ENCODE measurements at regions not wholly inside any gene's neighbourhood (a gene's known extent, or its start where the extent isn't known, plus 50 kb on each side); places are given as distances from the start of the nearest gene placed in this dataset.

- Mint-ChIP-seq H3K36me3 (no peaks in the 10 kb centered on the region), H3K4me3 (no peak overlapping the region), H3K4me1 (peaks cover 43% of the 10 kb centered on the region), H3K27me3 (no peaks in the 10 kb centered on the region), H3K27ac (no peak overlapping the region), H3K9me3 (no peaks in the 10 kb centered on the region)
Observed at GRCh38 chr2:48109491-48110204, 203.3 kb upstream of the FBXO11 start.

GRCh38 chr2:48110492-48110891, 204.0 kb upstream of the FOXN2 start:
- H3K9me3 Mint-ChIP-seq = no peaks in the 10 kb centered on the region
- no peaks in the 10 kb centered on the region for H3K36me3 Mint-ChIP-seq
- H3K4me3 Mint-ChIP-seq = peak overlapping the region; percentile 92
- H3K27me3 Mint-ChIP-seq = no peaks in the 10 kb centered on the region
- peaks cover 49% of the 10 kb centered on the region for H3K4me1 Mint-ChIP-seq
- H3K27ac Mint-ChIP-seq = no peak overlapping the region

GRCh38 chr2:48112911-48113680, 201.4 kb upstream of the FOXN2 start:
- Mint-ChIP-seq H3K9me3 (no peaks in the 10 kb centered on the region), H3K4me1 (peaks cover 37% of the 10 kb centered on the region), H3K27ac (peak overlapping the region; percentile 84), H3K36me3 (no peaks in the 10 kb centered on the region), H3K4me3 (no peak overlapping the region), H3K27me3 (no peaks in the 10 kb centered on the region)

- no peaks in the 10 kb centered on the region for H3K27me3 Mint-ChIP-seq
- H3K27ac Mint-ChIP-seq = peak overlapping the region; percentile 84
- H3K9me3 Mint-ChIP-seq = no peaks in the 10 kb centered on the region
- H3K4me3 Mint-ChIP-seq = no peak overlapping the region
- no peaks in the 10 kb centered on the region for H3K36me3 Mint-ChIP-seq
- H3K4me1 Mint-ChIP-seq = peaks cover 37% of the 10 kb centered on the region
Observed at GRCh38 chr2:48113767-48114166, 200.7 kb upstream of the FOXN2 start.

- Mint-ChIP-seq H3K4me1 (peaks cover 37% of the 10 kb centered on the region), H3K4me3 (no peak overlapping the region), H3K36me3 (no peaks in the 10 kb centered on the region), H3K27ac (peak overlapping the region; percentile 84), H3K9me3 (no peaks in the 10 kb centered on the region), H3K27me3 (no peaks in the 10 kb centered on the region)
Observed at GRCh38 chr2:48114256-48114655, 200.2 kb upstream of the FOXN2 start.

GRCh38 chr2:48116497-48116896, 198.0 kb upstream of the FOXN2 start:
- Mint-ChIP-seq H3K27ac (no peak overlapping the region), H3K4me3 (no peak overlapping the region), H3K4me1 (peaks cover 37% of the 10 kb centered on the region), H3K36me3 (no peaks in the 10 kb centered on the region), H3K9me3 (no peaks in the 10 kb centered on the region), H3K27me3 (no peaks in the 10 kb centered on the region)

- Mint-ChIP-seq H3K9me3 (no peaks in the 10 kb centered on the region), H3K4me1 (peaks cover 37% of the 10 kb centered on the region), H3K4me3 (no peak overlapping the region), H3K36me3 (no peaks in the 10 kb centered on the region), H3K27me3 (no peaks in the 10 kb centered on the region), H3K27ac (no peak overlapping the region)
Observed at GRCh38 chr2:48118895-48119294, 195.6 kb upstream of the FOXN2 start.

- H3K9me3 Mint-ChIP-seq = no peaks in the 10 kb centered on the region
- no peak overlapping the region for H3K27ac Mint-ChIP-seq
- no peaks in the 10 kb centered on the region for H3K27me3 Mint-ChIP-seq
- H3K4me3 Mint-ChIP-seq = no peak overlapping the region
- H3K4me1 Mint-ChIP-seq = peaks cover 25% of the 10 kb centered on the region
- H3K36me3 Mint-ChIP-seq = no peaks in the 10 kb centered on the region
Observed at GRCh38 chr2:48120112-48120511, 194.4 kb upstream of the FOXN2 start.

GRCh38 chr2:48120759-48121242, 193.7 kb upstream of the FOXN2 start:
- Mint-ChIP-seq H3K4me3 (no peak overlapping the region), H3K4me1 (peaks cover 23% of the 10 kb centered on the region), H3K27ac (no peak overlapping the region), H3K27me3 (no peaks in the 10 kb centered on the region), H3K36me3 (no peaks in the 10 kb centered on the region), H3K9me3 (no peaks in the 10 kb centered on the region)

- Mint-ChIP-seq H3K4me1 (peaks cover 23% of the 10 kb centered on the region), H3K27ac (no peak overlapping the region), H3K27me3 (no peaks in the 10 kb centered on the region), H3K9me3 (no peaks in the 10 kb centered on the region), H3K4me3 (no peak overlapping the region), H3K36me3 (no peaks in the 10 kb centered on the region)
Observed at GRCh38 chr2:48122166-48122565, 192.3 kb upstream of the FOXN2 start.

GRCh38 chr2:48124592-48124991, 189.9 kb upstream of the FOXN2 start:
- Mint-ChIP-seq H3K27me3 (no peaks in the 10 kb centered on the region), H3K27ac (peak overlapping the region; percentile 20), H3K4me1 (peaks cover 23% of the 10 kb centered on the region), H3K4me3 (no peak overlapping the region), H3K9me3 (no peaks in the 10 kb centered on the region), H3K36me3 (peaks cover 2% of the 10 kb centered on the region)

GRCh38 chr2:48126162-48126561, 188.3 kb upstream of the FOXN2 start:
- H3K27ac Mint-ChIP-seq = no peak overlapping the region
- H3K4me3 Mint-ChIP-seq = no peak overlapping the region

GRCh38 chr2:48127612-48128191, 186.8 kb upstream of the FOXN2 start:
- no peaks in the 10 kb centered on the region for H3K27me3 Mint-ChIP-seq
- peaks cover 2% of the 10 kb centered on the region for H3K36me3 Mint-ChIP-seq
- no peaks in the 10 kb centered on the region for H3K9me3 Mint-ChIP-seq
- H3K4me3 Mint-ChIP-seq = no peak overlapping the region
- H3K4me1 Mint-ChIP-seq = peaks cover 7% of the 10 kb centered on the region
- no peak overlapping the region for H3K27ac Mint-ChIP-seq

More at GRCh38 chr2:48126162-48126561, 188.3 kb upstream of the FOXN2 start:
- H3K4me1 Mint-ChIP-seq = peaks cover 22% of the 10 kb centered on the region
- no peaks in the 10 kb centered on the region for H3K9me3 Mint-ChIP-seq
- no peaks in the 10 kb centered on the region for H3K27me3 Mint-ChIP-seq
- H3K36me3 Mint-ChIP-seq = peaks cover 2% of the 10 kb centered on the region

- H3K27ac Mint-ChIP-seq = no peak overlapping the region
- H3K36me3 Mint-ChIP-seq = peaks cover 2% of the 10 kb centered on the region
- H3K9me3 Mint-ChIP-seq = no peaks in the 10 kb centered on the region
- peaks cover 4% of the 10 kb centered on the region for H3K4me1 Mint-ChIP-seq
- H3K4me3 Mint-ChIP-seq = no peak overlapping the region
- no peaks in the 10 kb centered on the region for H3K27me3 Mint-ChIP-seq
Observed at GRCh38 chr2:48129293-48129950, 185.1 kb upstream of the FOXN2 start.

GRCh38 chr2:48131539-48132270, 182.8 kb upstream of the FOXN2 start:
- Mint-ChIP-seq H3K27ac (no peak overlapping the region), H3K4me3 (no peak overlapping the region), H3K36me3 (peaks cover 2% of the 10 kb centered on the region), H3K27me3 (no peaks in the 10 kb centered on the region), H3K9me3 (no peaks in the 10 kb centered on the region), H3K4me1 (peaks cover 4% of the 10 kb centered on the region)

All from activated naive CD4-positive, alpha-beta T cell treated with anti-CD3 and anti-CD28 coated beads, Interleukin-2, amount 50 U/mL, for 24 hours (primary cell).